Glutamatergic neuron (in vitro differentiated cells): ENCODE measurements at regions not wholly inside any gene's neighbourhood (a gene's known extent, or its start where the extent isn't known, plus 50 kb on each side); places are given as distances from the start of the nearest gene placed in this dataset.

Source experiments
- DNase-seq: peaks from one replicate; pipeline ENCODE4 v3.0.0; 2022
- H3K27ac Mint-ChIP-seq: one replicate; pipeline ENCODE4 v1.8.0; 2020; ENCODE audit warnings: mild to moderate bottlenecking, mixed read lengths, inconsistent platforms; ENCODE audit not compliant: unreplicated experiment
- H3K27me3 Mint-ChIP-seq: one replicate; pipeline ENCODE4 v1.8.0; 2020; ENCODE audit warnings: mild to moderate bottlenecking, moderate library complexity, mixed read lengths, inconsistent platforms; ENCODE audit not compliant: unreplicated experiment
- H3K36me3 Mint-ChIP-seq: one replicate; pipeline ENCODE4 v1.8.0; 2020; ENCODE audit warnings: mild to moderate bottlenecking, mixed read lengths, inconsistent platforms; ENCODE audit not compliant: unreplicated experiment
- H3K4me1 Mint-ChIP-seq: one replicate; pipeline ENCODE4 v1.8.0; 2020; ENCODE audit warnings: mild to moderate bottlenecking, low read depth, mixed read lengths, inconsistent platforms; ENCODE audit not compliant: unreplicated experiment
- H3K4me3 Mint-ChIP-seq: one replicate; pipeline ENCODE4 v1.8.0; 2020; ENCODE audit warnings: mild to moderate bottlenecking, mixed read lengths, inconsistent platforms; ENCODE audit not compliant: unreplicated experiment
- H3K9me3 Mint-ChIP-seq: one replicate; pipeline ENCODE4 v1.8.0; 2020; ENCODE audit warnings: mild to moderate bottlenecking, moderate library complexity, mixed read lengths, inconsistent platforms; ENCODE audit not compliant: unreplicated experiment
- CTCF ChIP-seq: fragments of 200-600 bp; sonication (generic); IDR thresholded peaks from one replicate; pipeline ENCODE4 v1.5.0; 2021; ENCODE audit not compliant: partially characterized antibody, unreplicated experiment

DNA sequence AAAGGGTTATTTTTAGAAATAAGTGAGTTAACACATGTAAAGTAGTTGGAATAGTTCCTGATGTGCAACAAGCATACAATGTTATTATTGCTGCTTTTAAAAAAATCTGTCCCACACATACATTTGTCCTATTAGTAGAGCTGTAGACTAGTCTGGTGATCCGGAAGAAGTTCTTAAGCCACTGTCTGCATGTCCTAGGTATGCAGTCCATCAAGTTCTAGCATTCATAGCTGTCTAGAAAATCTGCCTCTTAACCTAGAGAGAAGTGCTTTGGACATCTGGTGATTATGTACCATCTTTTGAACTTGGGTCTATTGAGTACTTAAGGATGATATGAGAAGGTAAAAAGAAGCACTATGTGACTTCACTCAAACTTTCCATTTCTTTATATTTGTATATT is 439.9 kb upstream of the NAALADL2 start:
- Mint-ChIP-seq H3K27ac (no peak overlapping the region), H3K9me3 (no peaks in the 10 kb centered on the region), H3K4me3 (no peak overlapping the region), H3K27me3 (no peaks in the 10 kb centered on the region), H3K36me3 (no peaks in the 10 kb centered on the region), H3K4me1 (no peaks in the 10 kb centered on the region)
- no peak for TF ChIP-seq CTCF
- DNase-seq, result no peak

DNA sequence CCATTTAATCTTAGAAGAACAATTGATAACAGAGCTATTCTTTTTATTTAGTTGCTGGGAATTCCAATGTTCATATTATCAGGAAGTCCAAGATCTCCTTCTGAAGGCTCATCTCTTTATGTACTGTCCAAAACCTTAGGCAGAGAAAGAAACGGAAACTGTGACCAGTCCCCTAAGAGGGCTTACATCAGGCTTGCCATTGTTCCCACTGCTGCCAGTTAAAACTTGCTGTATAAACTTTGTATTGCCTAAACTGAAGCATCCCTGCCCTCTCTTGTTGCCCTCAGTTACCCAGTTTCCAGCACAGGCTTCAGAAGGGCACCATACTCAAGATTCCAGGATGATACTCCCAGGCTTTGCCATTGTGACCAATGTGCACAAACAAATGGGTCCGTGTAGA is 435.2 kb upstream of the NAALADL2 start:
- H3K4me1 Mint-ChIP-seq, result peaks cover under 1% of the 10 kb centered on the region
- no peak for TF ChIP-seq CTCF
- H3K9me3 Mint-ChIP-seq, result peaks cover 2% of the 10 kb centered on the region

DNA sequence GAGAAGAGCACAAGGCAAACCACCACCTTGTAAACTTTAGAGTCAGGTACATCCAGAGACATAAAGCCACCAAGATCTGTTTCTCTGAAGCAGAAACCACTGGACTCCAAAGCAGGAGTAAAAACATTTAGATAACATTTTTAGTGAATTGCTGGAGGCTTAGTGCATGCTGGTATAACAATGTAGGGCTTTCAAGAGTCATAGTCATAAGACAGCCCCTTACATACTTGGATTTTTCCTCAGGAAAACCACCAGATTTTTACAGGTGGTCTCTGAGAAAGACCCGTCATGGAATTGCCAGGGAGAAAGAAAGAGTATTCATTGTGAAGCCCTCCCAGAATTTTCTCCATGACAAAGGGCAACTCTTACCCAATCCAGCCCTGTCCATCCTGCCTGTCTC is 434.5 kb upstream of the NAALADL2 start:
- Mint-ChIP-seq H3K9me3 (peaks cover 2% of the 10 kb centered on the region), H3K36me3 (no peaks in the 10 kb centered on the region), H3K4me1 (peaks cover 1% of the 10 kb centered on the region), H3K27me3 (no peaks in the 10 kb centered on the region), H3K4me3 (no peak overlapping the region), H3K27ac (no peak overlapping the region)
- TF ChIP-seq CTCF, result no peak
- no peak for DNase-seq

More for the DNA sequence above, 435.2 kb upstream of the NAALADL2 start:
- no peaks in the 10 kb centered on the region for H3K36me3 Mint-ChIP-seq
- H3K27me3 Mint-ChIP-seq, result no peaks in the 10 kb centered on the region
- DNase-seq, result no peak
- H3K27ac Mint-ChIP-seq, result no peak overlapping the region
- no peak overlapping the region for H3K4me3 Mint-ChIP-seq

GRCh38 chr3:174425422-174425821 is 433.7 kb upstream of the NAALADL2 start:
- Mint-ChIP-seq H3K4me1 (peaks cover 1% of the 10 kb centered on the region), H3K4me3 (no peak overlapping the region), H3K27me3 (no peaks in the 10 kb centered on the region), H3K36me3 (no peaks in the 10 kb centered on the region), H3K27ac (no peak overlapping the region), H3K9me3 (peaks cover 2% of the 10 kb centered on the region)
- no peak for TF ChIP-seq CTCF
- no peak for DNase-seq

- peak; percentile 22 for DNase-seq
- Mint-ChIP-seq H3K36me3 (no peaks in the 10 kb centered on the region), H3K27ac (no peak overlapping the region), H3K4me3 (no peak overlapping the region), H3K4me1 (peaks cover 1% of the 10 kb centered on the region), H3K27me3 (no peaks in the 10 kb centered on the region), H3K9me3 (peaks cover 2% of the 10 kb centered on the region)
- TF ChIP-seq CTCF, result no peak
Observed at GRCh38 chr3:174430986-174431385, 428.1 kb upstream of the NAALADL2 start.
